Smooth muscle cell (in vitro differentiated cells): ENCODE measurements at regions not wholly inside any gene's neighbourhood (a gene's known extent, or its start where the extent isn't known, plus 50 kb on each side); places are given as distances from the start of the nearest gene placed in this dataset.
"Not testable (repeated sequence)": the region's sequence is repeated elsewhere in the genome, so short reads cannot be mapped to it uniquely, and the experiment has no call there.

Experiments used
- DNase-seq: peaks from one replicate; lab custom pipeline; 2025; ENCODE audit not compliant: unreplicated experiment; lab: John Stamatoyannopoulos, UW
- H2AFZ ChIP-seq: fragments of 200-600 bp; sonication (generic); 2 replicates; pipeline ENCODE4 v1.6.0; 2016; ENCODE audit warnings: antibody characterized with exemption, low read depth, mild to moderate bottlenecking
- H3F3A ChIP-seq: fragments of 200-600 bp; sonication (generic); 2 replicates; pipeline ENCODE4 v1.6.0; 2017; ENCODE audit warnings: antibody characterized with exemption, low read depth
- H3K27ac ChIP-seq: fragments of 200-600 bp; sonication (generic); 2 replicates; pipeline ENCODE4 v1.5.1; 2016; ENCODE audit warnings: low read depth, mild to moderate bottlenecking
- H3K27me3 ChIP-seq: fragments of 200-600 bp; sonication (generic); 2 replicates; pipeline ENCODE4 v1.6.1; 2016; ENCODE audit warnings: low read depth, mild to moderate bottlenecking
- H3K36me3 ChIP-seq: fragments of 200-600 bp; sonication (generic); 2 replicates; pipeline ENCODE4 v1.5.1; 2016; ENCODE audit warnings: low read depth
- H3K4me1 ChIP-seq: fragments of 200-600 bp; sonication (generic); 2 replicates; pipeline ENCODE4 v1.5.1; 2016; ENCODE audit warnings: low read depth
- H3K4me2 ChIP-seq: fragments of 200-600 bp; sonication (generic); 2 replicates; pipeline ENCODE4 v1.6.0; 2016; ENCODE audit warnings: mild to moderate bottlenecking
- H3K4me3 ChIP-seq: fragments of 200-600 bp; sonication (generic); 2 replicates; pipeline ENCODE4 v1.5.1; 2016; ENCODE audit warnings: mild to moderate bottlenecking
- H3K79me2 ChIP-seq: fragments of 200-600 bp; sonication (generic); 2 replicates; pipeline ENCODE4 v1.6.0; 2016; ENCODE audit warnings: low read depth, mild to moderate bottlenecking
- H3K9ac ChIP-seq: fragments of 200-600 bp; sonication (generic); 2 replicates; pipeline ENCODE4 v1.6.0; 2016; ENCODE audit warnings: low read depth
- H3K9me3 ChIP-seq: fragments of 200-600 bp; sonication (generic); replicated peaks from 2 replicates; pipeline ENCODE4 v1.5.1; 2016; ENCODE audit warnings: low read depth
- H4K20me1 ChIP-seq: fragments of 200-600 bp; sonication (generic); 2 replicates; pipeline ENCODE4 v1.6.0; 2016; ENCODE audit warnings: low read depth
- WGBS: methylation state at CpG from one replicate; pipeline ENCODE4 v1.1.7; 2016; ENCODE audit warnings: low lambda C conversion rate; 5-methylcytosine and 5-hydroxymethylcytosine counted together
- TF ChIP-seq, protein P1 (sequence below): fragments of 200-600 bp; sonication (generic); IDR thresholded peaks from 2 replicates; pipeline ENCODE4 v1.5.1; 2017; ENCODE audit warnings: borderline replicate concordance, mild to moderate bottlenecking, antibody characterized with exemption; ENCODE audit not compliant: insufficient read depth, poor library complexity, severe bottlenecking

GRCh38 chr1:55430206-55430605 lies 215.0 kb upstream of the USP24 start:
- H3K4me1 ChIP-seq, H3K27me3 ChIP-seq, H3K9ac ChIP-seq, H2AFZ ChIP-seq, H3K36me3 ChIP-seq, DNase-seq, H3K79me2 ChIP-seq, H4K20me1 ChIP-seq, H3K4me3 ChIP-seq, H3K9me3 ChIP-seq: not testable (repeated sequence)
- 98% methylated on average over 8 of the region's 8 CpGs for WGBS
- Histone ChIP-seq H3K27ac (peak overlapping the region; percentile 83), H3F3A (peaks cover 17% of the 10 kb centered on the region), H3K4me2 (peak overlapping the region; percentile 63)

DNA sequence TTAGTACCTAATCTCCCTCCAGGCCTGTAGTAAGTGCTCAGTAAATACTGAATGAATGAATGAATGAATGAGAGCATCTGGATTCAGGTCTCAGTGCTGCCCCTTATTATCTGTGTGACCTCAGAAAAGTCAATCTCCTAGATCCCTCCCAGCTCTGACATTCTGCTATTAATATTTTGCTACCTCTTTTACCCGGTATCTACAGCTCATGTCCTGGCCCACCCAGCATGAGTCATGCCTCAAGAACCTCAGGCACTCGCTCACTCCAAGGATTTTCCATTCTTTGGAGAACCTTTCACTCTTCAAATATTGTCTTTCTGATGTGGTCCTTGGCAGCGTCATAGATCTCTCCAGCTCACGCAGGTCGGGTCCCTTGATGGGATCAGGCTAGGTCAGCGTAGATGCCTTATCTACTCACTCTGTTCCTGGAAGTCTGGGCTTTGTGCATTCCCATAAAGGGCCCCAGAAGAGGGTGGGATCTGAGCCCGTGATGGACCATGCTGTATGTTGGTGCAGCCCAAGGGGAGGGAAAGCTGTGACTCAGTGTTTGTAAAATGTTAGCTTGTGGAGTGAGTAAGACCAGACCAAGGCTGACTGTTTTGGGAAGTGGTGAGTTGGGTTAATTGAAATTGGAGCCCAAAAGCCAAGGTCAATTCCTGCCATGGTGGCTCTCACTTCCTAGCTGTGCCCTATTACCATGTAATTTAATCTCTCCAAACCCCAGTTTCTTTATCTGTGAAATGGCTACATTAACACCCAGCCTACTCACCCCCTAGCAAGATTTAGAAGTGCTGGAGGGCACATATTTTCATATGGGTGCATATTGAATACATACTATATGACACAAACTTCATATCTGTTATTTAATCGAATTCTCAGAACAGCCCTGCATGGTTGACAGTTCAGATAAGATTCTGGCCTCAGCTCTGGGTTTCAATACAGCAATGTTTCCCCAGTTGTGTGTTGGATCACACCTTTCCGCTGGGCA lies 214.1 kb upstream of the USP24 start:
- WGBS, result 21% methylated on average over 9 of the region's 9 CpGs
- no peak overlapping the region for H2AFZ ChIP-seq
- no peaks in the 10 kb centered on the region for H3K27me3 ChIP-seq
- H3F3A ChIP-seq, result peaks cover 17% of the 10 kb centered on the region
- H3K4me2 ChIP-seq, result peak overlapping the region; percentile 63
- H3K9ac ChIP-seq, result peak overlapping the region; percentile 19
- DNase-seq, result no peak
- TF ChIP-seq, protein P1, sequence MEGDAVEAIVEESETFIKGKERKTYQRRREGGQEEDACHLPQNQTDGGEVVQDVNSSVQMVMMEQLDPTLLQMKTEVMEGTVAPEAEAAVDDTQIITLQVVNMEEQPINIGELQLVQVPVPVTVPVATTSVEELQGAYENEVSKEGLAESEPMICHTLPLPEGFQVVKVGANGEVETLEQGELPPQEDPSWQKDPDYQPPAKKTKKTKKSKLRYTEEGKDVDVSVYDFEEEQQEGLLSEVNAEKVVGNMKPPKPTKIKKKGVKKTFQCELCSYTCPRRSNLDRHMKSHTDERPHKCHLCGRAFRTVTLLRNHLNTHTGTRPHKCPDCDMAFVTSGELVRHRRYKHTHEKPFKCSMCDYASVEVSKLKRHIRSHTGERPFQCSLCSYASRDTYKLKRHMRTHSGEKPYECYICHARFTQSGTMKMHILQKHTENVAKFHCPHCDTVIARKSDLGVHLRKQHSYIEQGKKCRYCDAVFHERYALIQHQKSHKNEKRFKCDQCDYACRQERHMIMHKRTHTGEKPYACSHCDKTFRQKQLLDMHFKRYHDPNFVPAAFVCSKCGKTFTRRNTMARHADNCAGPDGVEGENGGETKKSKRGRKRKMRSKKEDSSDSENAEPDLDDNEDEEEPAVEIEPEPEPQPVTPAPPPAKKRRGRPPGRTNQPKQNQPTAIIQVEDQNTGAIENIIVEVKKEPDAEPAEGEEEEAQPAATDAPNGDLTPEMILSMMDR, result no peak
- H4K20me1 ChIP-seq, result no peaks in the 10 kb centered on the region
- no peaks in the 10 kb centered on the region for H3K4me1 ChIP-seq
- H3K79me2 ChIP-seq, result no peaks in the 10 kb centered on the region
- no peaks in the 10 kb centered on the region for H3K36me3 ChIP-seq
- peak overlapping the region; percentile 83 for H3K27ac ChIP-seq
- no peaks in the 10 kb centered on the region for H3K9me3 ChIP-seq
- no peak overlapping the region for H3K4me3 ChIP-seq

DNA sequence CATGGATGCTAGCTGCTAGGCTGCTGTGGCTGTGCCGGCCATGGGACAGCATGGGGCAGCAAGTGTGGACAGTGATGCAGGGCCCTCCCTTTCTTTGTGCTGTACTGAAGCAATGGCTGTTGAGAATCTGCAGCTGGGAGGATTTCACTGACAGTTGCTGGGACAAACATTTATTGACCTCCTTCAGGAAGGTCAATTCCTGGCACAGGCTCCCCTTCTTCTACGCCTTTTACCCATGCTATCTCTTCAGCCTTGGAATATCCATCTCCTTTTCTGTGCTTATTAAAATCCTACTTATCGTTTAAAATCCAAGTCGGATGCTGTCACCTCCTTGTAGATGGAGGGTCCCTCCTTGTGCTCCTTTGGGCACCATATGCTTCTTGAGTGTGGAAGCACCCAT lies 213.1 kb upstream of the USP24 start:
- peak overlapping the region; percentile 19 for H3K9ac ChIP-seq
- no peaks in the 10 kb centered on the region for H3K4me1 ChIP-seq
- H3K4me2 ChIP-seq, result peak overlapping the region; percentile 21
- TF ChIP-seq, protein P1, result no peak
- H3K27ac ChIP-seq, result peak overlapping the region; percentile 83
- WGBS, result 82% methylated on average over 4 of the region's 4 CpGs
- H2AFZ ChIP-seq, result no peak overlapping the region
- H3K9me3 ChIP-seq, result no peaks in the 10 kb centered on the region
- H3F3A ChIP-seq, result peaks cover 17% of the 10 kb centered on the region
- no peaks in the 10 kb centered on the region for H4K20me1 ChIP-seq
- H3K36me3 ChIP-seq, result no peaks in the 10 kb centered on the region
- H3K4me3 ChIP-seq, result no peak overlapping the region
- no peaks in the 10 kb centered on the region for H3K27me3 ChIP-seq
- no peaks in the 10 kb centered on the region for H3K79me2 ChIP-seq
- no peak for DNase-seq

DNA sequence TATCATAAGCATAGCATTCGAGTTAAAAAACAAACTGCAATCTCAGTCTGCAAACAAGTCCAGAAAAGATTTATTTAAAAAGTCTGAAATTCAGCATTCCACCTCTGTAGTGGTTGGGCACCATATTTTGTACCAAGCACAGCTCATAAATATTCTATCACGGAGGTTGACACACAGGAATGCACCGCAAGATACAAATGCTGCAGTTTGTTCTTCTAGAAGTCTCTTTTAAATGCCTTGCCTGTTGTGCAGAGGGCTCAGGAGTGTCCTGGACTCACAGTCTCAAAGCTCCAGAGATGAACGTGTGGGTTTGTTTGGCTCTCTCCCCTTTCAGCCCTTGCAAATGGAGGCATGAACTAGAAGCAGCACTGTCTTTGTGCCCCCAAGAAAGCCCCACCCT lies 212.4 kb upstream of the USP24 start:
- H3K27ac ChIP-seq, result peak overlapping the region; percentile 83
- no peaks in the 10 kb centered on the region for H3K79me2 ChIP-seq
- H3K9ac ChIP-seq, result no peak overlapping the region

More for the DNA sequence above, 212.4 kb upstream of the USP24 start:
- no peak overlapping the region for H3K4me2 ChIP-seq
- no peaks in the 10 kb centered on the region for H4K20me1 ChIP-seq
- WGBS, result 56% methylated on average over 4 of the region's 4 CpGs
- no peak overlapping the region for H3K4me3 ChIP-seq
- H3K36me3 ChIP-seq, result no peaks in the 10 kb centered on the region
- no peak for DNase-seq
- H3K9me3 ChIP-seq, result no peaks in the 10 kb centered on the region
- H3K4me1 ChIP-seq, result no peaks in the 10 kb centered on the region
- TF ChIP-seq, protein P1, result no peak
- no peaks in the 10 kb centered on the region for H3K27me3 ChIP-seq
- no peak overlapping the region for H2AFZ ChIP-seq
- peaks cover 17% of the 10 kb centered on the region for H3F3A ChIP-seq
